ENCODE measurements at regions not wholly inside any gene's neighbourhood (a gene's known extent, or its start where the extent isn't known, plus 50 kb on each side); places are given as distances from the start of the nearest gene placed in this dataset.

GRCh38 chr15:53843869-53844569, 84.6 kb upstream of the WDR72 start:
- H3K27ac ChIP-seq (ENCODE audit: low read depth in 2 of 2, low read length in 1 of 2), result no peak overlapping the region
- H3K9me3 ChIP-seq, result no peaks in the 10 kb centered on the region
- no peaks in the 10 kb centered on the region for H3K9me2 ChIP-seq
- ChIA-PET CTCF (interaction anchor here (1.6 to 2.2 kb wide), 2 partner anchors 32 to 36 kb away, joined by 5 to 8 read pairs; no protein-coding TSS in a partner anchor), POLR2A (no interaction called here)
- no peak for DNase-seq
- no peak overlapping the region for H3K4me3 ChIP-seq (ENCODE audit: low read depth in 2 of 2, low read length in 1 of 2)
- H3K27me3 ChIP-seq (ENCODE audit: insufficient read depth), result no peaks in the 10 kb centered on the region
- no peaks in the 10 kb centered on the region for H3F3A ChIP-seq (replicated peaks; ENCODE audit: insufficient read depth)
- H2AFZ ChIP-seq (ENCODE audit: low read depth), result no peak overlapping the region
- no peaks in the 10 kb centered on the region for H3K4me1 ChIP-seq (ENCODE audit: control insufficient read depth in 1 of 2, insufficient read depth in 2 of 2, low read depth in 1 of 2, low read length in 1 of 2)
- H4K20me1 ChIP-seq (ENCODE audit: insufficient read depth), result no peaks in the 10 kb centered on the region
- no peaks in the 10 kb centered on the region for H3K36me3 ChIP-seq (replicated peaks in 1 of 2; ENCODE audit: control insufficient read depth in 1 of 2, insufficient read depth in 2 of 2, low read length in 1 of 2)
- no peak overlapping the region for H3K9ac ChIP-seq
- TF ChIP-seq CHD2 (IDR thresholded peaks at IDR 0.05; ENCODE audit: low read length, partially characterized antibody), result no peak
- TF ChIP-seq ELF1 (IDR thresholded peaks at IDR 0.05), result no peak
- no peak for TF ChIP-seq REST (IDR thresholded peaks at IDR 0.05; ENCODE audit: low read depth, low read length)
- TF ChIP-seq RFX5 (IDR thresholded peaks at IDR 0.05; ENCODE audit: low read length), result no peak
- no peak for TF ChIP-seq TEAD4 (IDR thresholded peaks at IDR 0.05; ENCODE audit: borderline replicate concordance, insufficient read depth)
- no peak for TF ChIP-seq GABPA (IDR thresholded peaks at IDR 0.05; ENCODE audit: low read depth)
- no peak for TF ChIP-seq YY1 (IDR thresholded peaks at IDR 0.05; ENCODE audit: low read depth)
- no peak for TF ChIP-seq NFIC (IDR thresholded peaks at IDR 0.05; ENCODE audit: borderline replicate concordance)
- TF ChIP-seq EP300 (IDR thresholded peaks at IDR 0.05; ENCODE audit: borderline replicate concordance in 1 of 2, low read depth in 1 of 2, low read length in 1 of 2), result no peak
- no peak for TF ChIP-seq NRF1 (IDR thresholded peaks at IDR 0.05; ENCODE audit: low read depth, low read length)
- no peak for TF ChIP-seq FOXJ3 (CRISPR knock-in tag; IDR thresholded peaks at IDR 0.05)
- no peak for TF ChIP-seq TCF12 (IDR thresholded peaks at IDR 0.05)
- no peak for TF ChIP-seq SIN3A (IDR thresholded peaks at IDR 0.05; ENCODE audit: borderline replicate concordance, low read depth, low read length)
- TF ChIP-seq PBX3 (IDR thresholded peaks at IDR 0.05), result no peak
- no peak for TF ChIP-seq MXI1 (IDR thresholded peaks at IDR 0.05; ENCODE audit: low read depth, low read length)
- 32% methylated on average over 3 of the region's 3 CpGs for WGBS (ENCODE audit: low lambda C conversion rate)
- no peaks in the 10 kb centered on the region for H3K79me2 ChIP-seq (ENCODE audit: insufficient read depth)
- H3K4me2 ChIP-seq, result no peak overlapping the region

All from SK-N-SH (cell line).